NCI-H774 (cell line): ENCODE measurements at regions not wholly inside any gene's neighbourhood (a gene's known extent, or its start where the extent isn't known, plus 50 kb on each side); places are given as distances from the start of the nearest gene placed in this dataset.
"Not testable (repeated sequence)": the region's sequence is repeated elsewhere in the genome, so short reads cannot be mapped to it uniquely, and the experiment has no call there.

Experiments used
- DNase-seq: peaks from one replicate; lab custom pipeline; 2025; lab: John Stamatoyannopoulos, UW

GRCh38 chr4:12692815-12693214 is 791.3 kb downstream of the RAB28 start:
- no peak for DNase-seq

GRCh38 chr4:12691168-12691567 is 793.0 kb downstream of the RAB28 start:
- no peak for DNase-seq

GRCh38 chr4:12689457-12689856 is 794.7 kb downstream of the RAB28 start:
- no peak for DNase-seq

- DNase-seq: no peak
Measured at GRCh38 chr4:12679217-12679616, 804.9 kb downstream of the RAB28 start.

- DNase-seq: no peak
Measured at GRCh38 chr4:12674184-12674583, 810.0 kb downstream of the RAB28 start.

- DNase-seq: no peak
Measured at GRCh38 chr4:12672303-12672702, 811.8 kb downstream of the RAB28 start.

- no peak for DNase-seq
Measured at GRCh38 chr4:12658146-12658545, 826.0 kb downstream of the RAB28 start.

GRCh38 chr4:12651876-12652275 is 832.3 kb downstream of the RAB28 start:
- no peak for DNase-seq

GRCh38 chr4:12645732-12646131 is 838.4 kb downstream of the RAB28 start:
- DNase-seq: no peak

GRCh38 chr4:12644261-12644660 is 839.9 kb downstream of the RAB28 start:
- no peak for DNase-seq

GRCh38 chr4:12636191-12636590 is 847.9 kb downstream of the RAB28 start:
- no peak for DNase-seq

- DNase-seq: no peak
Measured at GRCh38 chr4:12635629-12636028, 848.5 kb downstream of the RAB28 start.

- DNase-seq: peak; percentile 70
Measured at GRCh38 chr4:12633053-12633651, 851.0 kb downstream of the RAB28 start.

GRCh38 chr4:12615822-12616221 is 868.3 kb downstream of the RAB28 start:
- DNase-seq: no peak

- no peak for DNase-seq
Measured at GRCh38 chr4:12612876-12613275, 871.3 kb downstream of the RAB28 start.

- DNase-seq: not testable (repeated sequence)
Measured at GRCh38 chr4:12609212-12609875, 874.8 kb downstream of the RAB28 start.

- no peak for DNase-seq
Measured at GRCh38 chr4:12595986-12596385, 888.2 kb downstream of the RAB28 start.

- no peak for DNase-seq
Measured at GRCh38 chr4:12595489-12595888, 888.7 kb downstream of the RAB28 start.

- DNase-seq: no peak
Measured at GRCh38 chr4:12588582-12588981, 895.6 kb downstream of the RAB28 start.

- DNase-seq: no peak
Measured at GRCh38 chr4:12586242-12587006, 897.7 kb downstream of the RAB28 start.

GRCh38 chr4:12584116-12584875 is 899.8 kb downstream of the RAB28 start:
- no peak for DNase-seq

- DNase-seq: no peak
Measured at GRCh38 chr4:12583275-12583674, 900.9 kb downstream of the RAB28 start.

- no peak for DNase-seq
Measured at GRCh38 chr4:12580787-12581186, 903.4 kb downstream of the RAB28 start.
